IMR-90 (cell line): ENCODE measurements at regions not wholly inside any gene's neighbourhood (a gene's known extent, or its start where the extent isn't known, plus 50 kb on each side); places are given as distances from the start of the nearest gene placed in this dataset.

Source experiments
- ATAC-seq: fragments of 200-7000 bp; cut with Tn5 transposase; 2 replicates; pipeline ENCODE4 v1.9.1; 2020; ENCODE audit warnings: low read depth, mild to moderate bottlenecking, moderate library complexity
- BruUV-seq: library from RNA; stranded (reverse); fragments of 400-500 nt; replicated peaks from 2 replicates; lab custom pipeline; 2021; lab: Mats Ljungman, UMichigan
- CTCF ChIA-PET: fragments of 300-600 bp; formaldehyde crosslinking; extraction: SDS; loops from one replicate; lab custom pipeline; 2021; ENCODE audit warnings: antibody characterized with exemption; lab: Yijun Ruan, JAX
- POLR2A ChIA-PET: fragments of 300-600 bp; sonication (Branson Sonifier 250); formaldehyde crosslinking; loops from one replicate; lab custom pipeline; 2022; ENCODE audit warnings: antibody characterized with exemption; ENCODE audit not compliant: unreplicated experiment; lab: Charles Lee
- DNase-seq: peaks from one replicate; pipeline ENCODE4 v3.0.0; 2013
- H2AFZ ChIP-seq: replicated peaks from 2 replicates; pipeline ENCODE3; 2013; ENCODE audit warnings: low read length, mild to moderate bottlenecking; ENCODE audit not compliant: poor library complexity
- H2AK5ac ChIP-seq: 2 replicates; pipeline ENCODE4 v1.6.1; 2013; ENCODE audit warnings: low read depth, low read length, inconsistent platforms
- H2AK9ac ChIP-seq: replicated peaks from 2 replicates; pipeline ENCODE3; 2013; ENCODE audit warnings: mild to moderate bottlenecking, low read depth, low read length, moderate library complexity; ENCODE audit not compliant: poor library complexity
- H2BK120ac ChIP-seq: 2 replicates; pipeline ENCODE4 v1.6.1; 2013; ENCODE audit warnings: low read depth, low read length, inconsistent platforms
- H2BK15ac ChIP-seq: 3 replicates; pipeline ENCODE4 v1.6.1; 2013; ENCODE audit warnings: low read depth, low read length, inconsistent platforms
- H2BK20ac ChIP-seq: 2 replicates; pipeline ENCODE4 v1.6.1; 2013; ENCODE audit warnings: low read depth, mild to moderate bottlenecking, inconsistent platforms, low read length, moderate library complexity
- H2BK5ac ChIP-seq: 2 replicates; pipeline ENCODE4 v1.6.1; 2013; ENCODE audit warnings: mild to moderate bottlenecking, low read depth, low read length, inconsistent platforms; ENCODE audit not compliant: poor library complexity, severe bottlenecking
- H3K14ac ChIP-seq: replicated peaks from 2 replicates; pipeline ENCODE4 v1.6.1; 2013; ENCODE audit warnings: low read depth, low read length, inconsistent platforms
- H3K18ac ChIP-seq: 2 replicates; pipeline ENCODE4 v1.6.1; 2013; ENCODE audit warnings: low read depth, low read length, control low read depth
- H3K23ac ChIP-seq: 2 replicates; pipeline ENCODE4 v1.6.1; 2013; ENCODE audit warnings: low read depth, low read length, inconsistent platforms
- H3K27ac ChIP-seq: 2 replicates; pipeline ENCODE4 v1.5.1; 2013; ENCODE audit warnings: mild to moderate bottlenecking, control low read depth, low read length; ENCODE audit not compliant: insufficient read depth
- H3K27me3 ChIP-seq: 2 replicates; pipeline ENCODE4 v1.6.1; 2013; ENCODE audit warnings: low read length; ENCODE audit not compliant: control insufficient read depth, insufficient read depth
- H3K36me3 ChIP-seq: 2 replicates; pipeline ENCODE4 v1.6.1; 2013; ENCODE audit warnings: low read length, mixed read lengths; ENCODE audit not compliant: control insufficient read depth, insufficient read depth
- H3K4ac ChIP-seq: 2 replicates; pipeline ENCODE4 v1.6.1; 2013; ENCODE audit warnings: low read depth, low read length, inconsistent platforms
- H3K4me1 ChIP-seq: 2 replicates; pipeline ENCODE4 v1.6.1; 2013; ENCODE audit warnings: low read length, mixed read lengths; ENCODE audit not compliant: control insufficient read depth, insufficient read depth
- H3K4me2 ChIP-seq: 2 replicates; pipeline ENCODE4 v1.6.1; 2013; ENCODE audit warnings: low read depth, mild to moderate bottlenecking, control low read depth, low read length, moderate library complexity
- H3K4me3 ChIP-seq: 2 replicates; pipeline ENCODE4 v1.5.1; 2013; ENCODE audit warnings: low read depth, mild to moderate bottlenecking, control low read depth, low read length, moderate library complexity; ENCODE audit not compliant: insufficient read depth
- H3K56ac ChIP-seq: 2 replicates; pipeline ENCODE4 v1.6.1; 2013; ENCODE audit warnings: low read length, inconsistent platforms; ENCODE audit not compliant: insufficient read depth; ENCODE audit errors: extremely low read depth
- H3K79me1 ChIP-seq, 2 experiments: 2 replicates each; pipeline ENCODE4 v1.6.1; 2013; ENCODE audit warnings: low read length in 2 of 2, inconsistent platforms in 1 of 2, low read depth in 1 of 2
- H3K9ac ChIP-seq: 2 replicates; pipeline ENCODE4 v1.6.1; 2013; ENCODE audit warnings: low read depth, low read length, control low read depth
- H3K9me1 ChIP-seq: 2 replicates; pipeline ENCODE4 v1.6.1; 2013; ENCODE audit warnings: low read length, inconsistent platforms; ENCODE audit not compliant: insufficient read depth
- H3K9me3 ChIP-seq: 2 replicates; pipeline ENCODE4 v1.6.1; 2013; ENCODE audit warnings: low read length; ENCODE audit not compliant: control insufficient read depth, insufficient read depth
- H4K20me1 ChIP-seq: 2 replicates; pipeline ENCODE4 v1.6.1; 2013; ENCODE audit warnings: low read length, inconsistent platforms; ENCODE audit not compliant: insufficient read depth
- H4K5ac ChIP-seq: 2 replicates; pipeline ENCODE4 v1.6.1; 2013; ENCODE audit warnings: mild to moderate bottlenecking, low read depth, low read length, control low read depth
- H4K8ac ChIP-seq, 2 experiments: 2 replicates each; pipeline ENCODE4 v1.6.1; 2013; ENCODE audit warnings: low read depth in 2 of 2, low read length in 2 of 2, control low read depth in 1 of 2, inconsistent platforms in 1 of 2
- H4K91ac ChIP-seq: 2 replicates; pipeline ENCODE4 v1.6.1; 2013; ENCODE audit warnings: low read depth, low read length, inconsistent platforms; ENCODE audit not compliant: insufficient read depth
- CEBPB ChIP-seq: IDR thresholded peaks from 2 replicates; pipeline ENCODE4 v1.6.1; 2012; ENCODE audit warnings: low read depth, low read length, improper control_type of control experiment
- CHD1 ChIP-seq: IDR thresholded peaks from 2 replicates; pipeline ENCODE4 v1.6.1; 2012; ENCODE audit warnings: low read depth, low read length, improper control_type of control experiment
- ELK1 ChIP-seq: fragments of 150-350 bp; IDR thresholded peaks from 2 replicates; pipeline ENCODE4 v1.6.1; 2016; ENCODE audit warnings: low read depth, mild to moderate bottlenecking, low read length, moderate library complexity, borderline replicate concordance
- FOS ChIP-seq: fragments of 150-350 bp; IDR thresholded peaks from 2 replicates; pipeline ENCODE4 v1.6.1; 2016; ENCODE audit warnings: low read depth, low read length
- NFE2L2 ChIP-seq: fragments of 150-350 bp; IDR thresholded peaks from 2 replicates; pipeline ENCODE4 v1.6.1; 2016; ENCODE audit warnings: low read depth, mild to moderate bottlenecking, low read length
- RAD21 ChIP-seq: IDR thresholded peaks from 2 replicates; pipeline ENCODE4 v1.6.1; 2012; ENCODE audit warnings: low read length, improper control_type of control experiment
- RFX5 ChIP-seq: IDR thresholded peaks from 2 replicates; pipeline ENCODE4 v1.8.0; 2012; ENCODE audit warnings: low read depth, mild to moderate bottlenecking, low read length, moderate library complexity
- USF2 ChIP-seq: fragments of 150-350 bp; IDR thresholded peaks from 2 replicates; pipeline ENCODE4 v1.6.1; 2017; ENCODE audit warnings: mild to moderate bottlenecking, antibody characterized with exemption, low read length, low read depth
- WGBS, 2 experiments: methylation state at CpG; one replicate each; pipeline versions ENCODE4 v1.1.5 to v1.1.7; 2013; ENCODE audit warnings: missing lambda C conversion rate in 2 of 2; ENCODE audit not compliant: insufficient read length in 1 of 2; ENCODE audit errors: extremely low coverage in 2 of 2; 5-methylcytosine and 5-hydroxymethylcytosine counted together
- dilution Hi-C: fragments of 300-500 bp; cut with HindIII; formaldehyde crosslinking; loops from one replicate; pipeline ENCODE4 v1.14.3; 2018; ENCODE audit warnings: low sequenced_read_pairs; ENCODE audit not compliant: unreplicated experiment
- in situ Hi-C: fragments of 300-500 bp; cut with MboI; formaldehyde crosslinking; loops from 3 replicates; pipeline ENCODE4 v1.14.3; 2019; ENCODE audit warnings: low sequenced_read_pairs, inconsistent platforms, mixed read lengths
- intact Hi-C: fragments of 100-400 bp; cut with micrococcal nuclease; formaldehyde crosslinking; loops from 2 replicates; pipeline ENCODE4 v1.10.0; 2022

- H3K56ac ChIP-seq, result no peak overlapping the region
- ChIA-PET POLR2A (no interaction called here), CTCF (no interaction called here)
- no peak overlapping the region for H3K4me3 ChIP-seq
- H4K5ac ChIP-seq, result no peak overlapping the region
- WGBS, 2 experiments, result 40% methylated on average over 1 of the region's 6 CpGs; no CpG with 5 or more reads in 1 of the 2 experiments
- no peak overlapping the region for H2AFZ ChIP-seq
- no peaks in the 10 kb centered on the region for H3K9me3 ChIP-seq
- ATAC-seq (no peak), DNase-seq (no peak)
- H3K36me3 ChIP-seq, result no peaks in the 10 kb centered on the region
- no peak overlapping the region for H4K91ac ChIP-seq
- no peak overlapping the region for H2BK5ac ChIP-seq
- H2AK5ac ChIP-seq, result no peak overlapping the region
- no peak for TF ChIP-seq NFE2L2
- no peak for TF ChIP-seq USF2
- TF ChIP-seq ELK1, result no peak
- no peak for TF ChIP-seq CEBPB
- TF ChIP-seq RFX5, result no peak
- TF ChIP-seq RAD21, result no peak
- no peak for TF ChIP-seq FOS
- TF ChIP-seq CHD1, result no peak
- H2BK15ac ChIP-seq, result no peak overlapping the region
- H3K79me1 ChIP-seq, result no peaks in the 10 kb centered on the region
- H3K4me2 ChIP-seq, result no peak overlapping the region
- no peak overlapping the region for H3K4ac ChIP-seq
- H3K4me1 ChIP-seq, result no peaks in the 10 kb centered on the region
- BruUV-seq, result no TSS peak
- no peak overlapping the region for H2BK20ac ChIP-seq
- in situ Hi-C loops (no loop called here), intact Hi-C loops (no loop called here), dilution Hi-C loops (no loop called here)
- H4K20me1 ChIP-seq, result no peaks in the 10 kb centered on the region
- H3K9me1 ChIP-seq, result no peaks in the 10 kb centered on the region
- H4K8ac ChIP-seq, result no peak overlapping the region
- H3K9ac ChIP-seq, result no peak overlapping the region
- H2BK120ac ChIP-seq, result no peak overlapping the region
- H3K27me3 ChIP-seq, result no peaks in the 10 kb centered on the region
- no peak overlapping the region for H2AK9ac ChIP-seq
- H3K14ac ChIP-seq, result no peak overlapping the region
- H3K23ac ChIP-seq, result no peak overlapping the region
- no peak overlapping the region for H3K27ac ChIP-seq
- no peak overlapping the region for H3K18ac ChIP-seq
Measured at GRCh38 chr20:39596554-39596953, 634.4 kb downstream of the DHX35 start.
